ENCODE measurements at regions not wholly inside any gene's neighbourhood (a gene's known extent, or its start where the extent isn't known, plus 50 kb on each side); places are given as distances from the start of the nearest gene placed in this dataset.

GRCh38 chr12:19947344-19947743 is 421.0 kb upstream of the PDE3A start:
- no peak for TF ChIP-seq ZFP30 (CRISPR knock-in tag; IDR thresholded peaks at IDR 0.05)
- TF ChIP-seq TCF4 (CRISPR knock-in tag; IDR thresholded peaks at IDR 0.05; ENCODE audit: borderline replicate concordance): no peak
- TF ChIP-seq POU6F1 (CRISPR knock-in tag; IDR thresholded peaks at IDR 0.05; ENCODE audit: borderline replicate concordance, low read depth): no peak
- TF ChIP-seq CREB5 (CRISPR knock-in tag; IDR thresholded peaks at IDR 0.05; ENCODE audit: low read depth): no peak
- no peak for TF ChIP-seq CSRNP3 (CRISPR knock-in tag; IDR thresholded peaks at IDR 0.05)
- TF ChIP-seq TSHZ2 (CRISPR knock-in tag; IDR thresholded peaks at IDR 0.05): no peak
- TF ChIP-seq ZC3H10 (CRISPR knock-in tag; IDR thresholded peaks at IDR 0.05): no peak
- no peak for TF ChIP-seq ZNF565 (CRISPR knock-in tag; conservative IDR thresholded peaks at IDR 0.05; ENCODE audit: low read depth)
- TF ChIP-seq RARB (CRISPR knock-in tag; IDR thresholded peaks at IDR 0.05): no peak
- TF ChIP-seq GLIS3 (CRISPR knock-in tag; IDR thresholded peaks at IDR 0.05): no peak
- TF ChIP-seq PATZ1 (CRISPR knock-in tag; IDR thresholded peaks at IDR 0.05; ENCODE audit: borderline replicate concordance): no peak
- no peak for TF ChIP-seq ARNTL (CRISPR knock-in tag; IDR thresholded peaks at IDR 0.05; ENCODE audit: borderline replicate concordance, low read depth)
- no peak for TF ChIP-seq BACH2 (CRISPR knock-in tag; IDR thresholded peaks at IDR 0.05; ENCODE audit: borderline replicate concordance)

All from SK-N-SH treated with all-trans-retinoic acid at 6 μM for 48 hours (cell line).